HG03039 (cell line): ENCODE measurements at regions not wholly inside any gene's neighbourhood (a gene's known extent, or its start where the extent isn't known, plus 50 kb on each side); places are given as distances from the start of the nearest gene placed in this dataset.
A peak's percentile ranks its signal among the peaks of the same experiment; 100 is the strongest.
"Not testable (repeated sequence)": the region's sequence is repeated elsewhere in the genome, so short reads cannot be mapped to it uniquely, and the experiment has no call there.

Experiments used
- ATAC-seq: cut with Tn5 transposase; IDR thresholded peaks from one replicate; pipeline ENCODE4 v1.9.1; 2021; ENCODE audit warnings: mild to moderate bottlenecking, moderate library complexity; ENCODE audit not compliant: unreplicated experiment

GRCh38 chr12:92436856-92437255, 265.9 kb upstream of the PLEKHG7 start:
- no peak for ATAC-seq

DNA sequence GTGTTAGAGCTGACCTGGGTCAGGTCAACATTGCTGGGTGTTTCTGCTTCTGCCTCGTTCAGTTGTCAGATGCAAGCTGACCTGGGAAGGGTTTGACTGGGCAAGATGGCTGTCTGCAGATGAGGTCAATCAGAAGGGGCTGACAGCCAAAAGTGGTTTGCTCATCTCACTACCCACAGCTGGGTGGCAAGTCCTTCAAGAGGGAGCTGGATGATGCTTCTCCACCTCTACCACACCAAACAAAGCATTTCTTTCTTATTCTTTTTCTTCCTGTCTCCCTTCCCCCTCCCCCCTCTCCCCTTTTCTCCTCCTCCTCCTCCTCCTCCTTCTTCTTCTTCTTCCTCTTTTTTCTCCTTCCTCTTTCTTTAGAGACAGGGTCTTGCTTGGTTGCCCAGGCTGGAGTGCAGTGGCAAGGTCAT, 268.2 kb upstream of the PLEKHG7 start:
- no peak for ATAC-seq

DNA sequence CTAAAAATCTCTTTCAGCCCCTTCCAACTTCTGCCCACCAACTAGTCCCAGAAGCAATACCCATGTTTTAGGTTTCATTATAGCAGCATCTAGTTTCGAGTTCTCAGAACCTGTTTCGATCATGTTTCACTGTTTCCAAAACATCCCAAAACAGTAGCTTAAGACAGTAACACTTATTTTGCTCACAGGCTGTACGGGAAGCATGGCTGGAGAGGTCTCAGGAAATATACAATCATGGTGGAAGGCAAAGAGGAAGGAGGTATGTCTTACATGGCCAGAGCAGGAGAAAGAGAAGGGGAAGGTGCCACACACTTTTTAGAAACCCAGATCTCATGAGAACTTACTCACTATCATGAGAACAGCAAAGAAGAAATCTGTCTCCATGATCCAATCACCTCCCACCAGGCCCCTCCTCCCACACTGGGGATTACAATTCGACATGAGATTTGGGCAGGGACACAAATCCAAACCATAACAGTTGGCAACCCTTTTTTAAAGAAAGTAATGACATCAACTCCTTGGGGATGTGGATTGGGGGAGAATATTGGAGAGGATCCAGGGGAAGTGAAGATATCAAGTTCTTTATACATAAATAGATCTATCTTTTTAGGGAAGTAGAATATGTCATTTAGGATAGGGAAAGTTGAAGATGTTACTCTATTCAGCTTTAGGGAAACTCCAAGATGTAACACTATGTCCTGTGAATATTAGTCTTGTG, 269.9 kb upstream of the PLEKHG7 start:
- peak; percentile 62 for ATAC-seq

- ATAC-seq = no peak
Measured at GRCh38 chr12:92431146-92431545, 271.6 kb upstream of the PLEKHG7 start.

DNA sequence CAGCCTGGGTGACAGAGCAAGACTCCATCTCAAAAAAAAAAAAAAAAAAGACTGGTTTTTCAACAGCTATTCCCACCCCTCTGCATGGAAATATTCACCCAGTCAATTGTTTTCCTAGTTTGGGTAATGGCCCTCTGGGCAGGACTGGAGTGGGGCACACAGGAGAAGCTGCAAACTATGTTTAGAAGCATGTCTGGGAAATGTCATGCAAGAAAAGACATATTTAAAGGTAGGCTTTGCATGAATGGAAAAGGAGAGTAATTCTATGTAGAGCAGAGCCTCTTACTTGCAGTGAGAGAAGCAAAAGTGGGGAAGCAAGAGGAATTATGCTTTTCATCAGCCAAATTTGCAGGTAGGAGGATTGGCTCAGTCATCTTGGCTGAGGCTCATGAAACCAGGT, 276.5 kb upstream of the PLEKHG7 start:
- ATAC-seq = no peak

GRCh38 chr12:92425165-92425564, 277.6 kb upstream of the PLEKHG7 start:
- no peak for ATAC-seq

DNA sequence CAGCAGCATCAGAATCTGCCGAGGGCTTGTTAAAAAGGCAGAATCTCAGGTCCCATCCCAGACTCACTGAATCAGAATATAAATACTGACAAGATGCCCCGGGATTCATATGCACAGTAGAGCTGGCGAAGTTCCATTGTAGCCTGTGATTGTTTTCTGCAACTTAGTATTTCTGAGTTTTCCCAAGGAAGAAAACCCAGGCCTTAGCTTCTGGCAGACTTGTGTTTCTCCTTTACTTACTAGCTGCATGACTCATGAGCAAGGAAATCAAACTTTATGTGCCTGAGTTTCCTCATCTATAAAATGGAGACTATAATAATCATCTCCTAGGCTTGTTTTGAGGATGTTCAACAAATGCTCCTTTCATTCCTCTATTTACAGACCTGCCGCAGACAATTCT, 278.5 kb upstream of the PLEKHG7 start:
- ATAC-seq = no peak

DNA sequence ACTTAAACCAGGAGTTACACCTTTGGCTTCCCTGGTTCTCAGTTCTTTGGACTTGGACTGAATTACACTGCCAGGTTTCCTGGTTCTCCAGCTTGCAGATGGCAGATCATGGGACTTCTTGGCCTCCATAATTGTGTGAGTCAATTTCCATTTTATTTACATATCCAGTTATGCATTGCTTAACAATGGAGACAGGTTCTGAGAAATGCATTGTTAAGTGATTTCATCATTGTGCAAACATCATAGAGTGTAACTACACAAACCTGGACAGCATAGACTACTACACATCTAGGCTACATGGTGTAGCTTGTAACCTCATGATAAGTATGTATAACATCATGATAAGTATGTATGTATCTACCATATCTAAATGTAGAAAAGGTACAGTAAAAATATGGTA, 276.1 kb upstream of the BTG1 start:
- no peak for ATAC-seq

- ATAC-seq = no peak
Measured at GRCh38 chr12:92421042-92421441, 275.4 kb upstream of the BTG1 start.

DNA sequence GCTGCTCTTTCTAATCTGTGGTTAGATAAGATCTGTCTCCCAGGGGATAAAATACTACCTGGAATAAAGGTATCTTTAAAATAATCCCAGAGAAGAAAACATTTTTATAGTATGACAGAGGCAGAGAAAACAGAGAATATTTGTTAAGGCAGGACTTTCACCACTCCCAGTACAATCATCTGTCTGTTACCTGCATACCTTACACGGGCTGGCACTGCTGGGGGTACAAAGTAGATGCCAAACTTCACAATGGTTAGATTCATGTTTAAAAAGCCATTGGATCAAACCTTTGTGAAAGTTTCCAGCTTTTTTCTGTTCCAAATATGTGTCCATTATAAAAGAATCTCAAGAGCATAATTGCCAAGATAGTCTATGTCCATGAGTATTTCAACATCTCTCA, 273.6 kb upstream of the BTG1 start:
- ATAC-seq = no peak

DNA sequence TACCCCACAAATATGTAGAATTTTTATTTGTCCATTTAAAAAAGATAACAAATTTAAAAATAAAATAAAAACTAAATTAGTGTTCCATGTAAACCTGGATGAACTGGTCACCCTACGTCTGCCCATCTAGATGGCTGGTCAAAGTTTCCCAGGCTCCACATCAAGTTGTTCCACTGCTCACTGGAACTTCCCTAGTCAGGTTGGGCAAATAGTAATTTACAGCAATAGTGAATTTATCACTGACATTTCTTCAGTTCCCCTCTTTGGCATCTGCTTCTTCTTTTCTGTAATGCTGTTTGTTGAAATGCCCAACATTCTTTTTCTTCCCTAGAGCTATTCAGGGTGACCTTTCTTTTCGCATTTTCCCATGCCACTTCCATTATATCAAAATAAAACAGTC, 272.7 kb upstream of the BTG1 start:
- no peak for ATAC-seq

- ATAC-seq = no peak
Measured at GRCh38 chr12:92417373-92417772, 271.7 kb upstream of the BTG1 start.

GRCh38 chr12:92416385-92416812, 270.8 kb upstream of the BTG1 start:
- ATAC-seq = no peak

DNA sequence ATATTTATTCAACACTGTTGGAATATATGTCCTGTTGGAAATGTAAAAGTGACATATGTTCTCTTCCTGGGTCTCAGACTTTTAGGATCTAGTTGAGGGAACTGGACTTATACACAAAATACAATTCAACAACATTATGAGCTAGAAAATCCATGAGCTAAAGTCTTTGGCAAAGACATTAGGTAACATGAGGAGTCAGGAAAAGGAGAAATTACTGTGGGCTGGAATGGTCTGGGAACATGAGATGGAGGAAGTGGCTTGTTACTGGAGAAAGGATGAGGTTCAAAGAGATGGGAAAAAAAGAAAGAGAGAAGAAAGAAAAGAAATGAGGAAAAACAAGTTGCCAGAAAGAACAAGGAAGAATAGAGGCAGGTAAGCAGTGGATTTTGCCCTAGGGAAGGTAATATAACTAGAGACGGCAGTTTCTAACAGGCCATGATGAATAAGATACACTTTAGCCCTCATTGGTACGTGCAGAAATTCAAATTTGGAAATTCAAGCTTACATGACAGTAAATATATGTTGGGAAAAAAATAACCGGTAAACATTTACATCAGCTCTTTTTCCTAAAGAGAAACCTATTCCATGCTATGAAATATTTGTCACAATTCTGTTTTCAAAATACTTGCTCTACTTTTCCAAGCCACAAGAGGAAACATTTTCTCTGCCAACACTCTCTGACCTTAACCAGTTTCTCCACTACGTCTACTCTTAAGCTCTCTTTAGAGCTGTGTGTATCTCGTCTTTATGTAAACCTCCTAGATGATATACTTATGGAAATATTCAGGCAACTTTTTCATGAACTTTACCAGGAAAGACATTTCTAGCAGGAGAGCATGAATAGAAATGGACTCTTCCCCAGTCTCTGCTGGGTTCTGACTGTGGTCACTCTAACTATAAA, 268.8 kb upstream of the BTG1 start:
- no peak for ATAC-seq

GRCh38 chr12:92413286-92413685, 267.6 kb upstream of the BTG1 start:
- no peak for ATAC-seq

DNA sequence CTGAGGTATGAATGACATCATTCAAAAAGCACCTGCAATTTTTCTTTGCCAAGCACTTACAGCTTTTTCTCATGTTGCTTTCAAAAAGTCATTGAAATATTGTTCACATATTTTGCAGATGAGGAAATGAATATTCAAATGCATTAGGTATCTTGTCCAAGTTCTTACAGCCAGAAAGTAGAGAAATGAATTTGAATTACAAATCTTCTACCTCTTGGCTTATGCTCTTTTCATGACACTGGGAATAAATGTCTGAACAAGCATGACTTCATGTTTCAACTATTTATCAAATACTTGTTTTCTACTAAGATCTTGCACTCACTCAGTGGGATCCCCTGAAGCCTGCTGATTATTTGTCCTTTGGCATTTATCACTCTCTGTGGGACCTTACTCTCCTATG, 267.2 kb upstream of the BTG1 start:
- ATAC-seq = no peak

GRCh38 chr12:92411687-92412086, 266.0 kb upstream of the BTG1 start:
- ATAC-seq = no peak

GRCh38 chr12:92408072-92408900, 262.6 kb upstream of the BTG1 start:
- ATAC-seq = peak; percentile 39

DNA sequence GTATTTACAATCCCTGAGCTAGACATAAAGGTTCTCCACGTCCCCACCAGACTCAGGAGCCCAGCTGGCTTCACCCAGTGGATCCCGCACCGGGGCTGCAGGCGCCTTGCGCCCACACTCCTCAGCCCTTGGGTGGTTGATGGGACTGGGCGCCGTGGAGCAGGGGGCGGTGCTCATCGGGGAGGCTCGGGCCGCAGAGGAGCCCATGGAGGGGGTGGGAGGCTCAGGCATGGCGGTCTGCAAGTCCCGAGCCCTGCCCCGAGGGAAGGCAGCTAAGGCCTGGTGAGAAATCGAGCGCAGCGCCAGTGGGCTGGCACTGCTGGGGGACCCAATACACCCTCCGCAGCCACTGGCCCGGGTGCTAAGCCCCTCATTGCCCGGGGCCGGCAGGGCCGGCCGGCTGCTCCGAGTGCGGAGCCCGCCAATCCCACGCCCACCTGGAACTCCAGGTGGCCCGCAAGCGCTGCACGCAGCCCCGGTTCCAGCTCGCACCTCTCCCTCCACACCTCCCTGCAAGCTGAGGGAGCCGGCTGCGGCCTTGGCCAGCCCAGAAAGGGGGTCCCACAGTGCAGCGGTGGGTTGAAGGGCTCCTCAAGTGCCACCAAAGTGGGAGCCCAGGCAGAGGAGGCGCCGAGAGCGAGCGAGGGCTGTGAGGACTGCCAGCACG, 260.9 kb upstream of the BTG1 start:
- not testable (repeated sequence) for ATAC-seq

DNA sequence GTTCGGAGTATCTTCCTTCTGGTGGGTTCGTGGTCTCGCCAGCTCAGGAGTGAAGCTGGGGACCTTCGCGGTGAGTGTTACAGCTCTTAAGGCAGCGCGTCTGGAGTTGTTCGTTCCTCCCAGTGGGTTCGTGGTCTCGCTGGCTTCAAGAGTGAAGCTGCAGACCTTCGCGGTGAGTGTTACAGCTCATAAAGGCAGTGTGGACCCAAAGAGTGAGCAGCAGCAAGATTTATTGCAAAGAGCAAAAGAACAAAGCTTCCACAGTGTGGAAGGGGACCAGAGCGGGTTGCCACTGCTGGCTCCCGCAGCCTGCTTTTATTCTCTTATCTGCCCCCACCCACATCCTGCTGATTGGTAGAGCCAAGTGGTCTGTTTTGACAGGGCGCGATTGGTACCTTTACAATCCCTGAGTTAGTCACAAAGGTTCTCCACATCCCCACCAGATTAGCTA, 260.2 kb upstream of the BTG1 start:
- ATAC-seq = not testable (repeated sequence)

- no peak for ATAC-seq
Measured at GRCh38 chr12:92404921-92405320, 259.3 kb upstream of the BTG1 start.
